Kidney (tissue), 13 donors: ENCODE measurements at regions not wholly inside any gene's neighbourhood (a gene's known extent, or its start where the extent isn't known, plus 50 kb on each side); places are given as distances from the start of the nearest gene placed in this dataset.

Experiments used
- DNase-seq, 5 donors: peaks; one replicate each; pipeline ENCODE4 v3.0.0-alpha.2; 2013 to 2020
- FAIRE-seq: peaks from 2 replicates; lab custom pipeline; 2012; peaks lifted over from hg19 to GRCh38; lab: Jason Lieb, UNC
- H3K27ac ChIP-seq, 2 donors: one replicate each; pipeline ENCODE4 v1.7.0; 2013; ENCODE audit warnings: low read depth in 2 of 2, low read length in 2 of 2, inconsistent platforms in 1 of 2
- H3K27me3 ChIP-seq: one replicate; pipeline ENCODE4 v1.7.1; 2013; ENCODE audit warnings: low read length, inconsistent platforms; ENCODE audit not compliant: control insufficient read depth, insufficient read depth
- H3K36me3 ChIP-seq, 3 donors: one replicate each; pipeline versions ENCODE4 v1.7.0 to v1.7.1; 2013; ENCODE audit warnings: low read length in 3 of 3, control low read depth in 1 of 3, inconsistent platforms in 1 of 3; ENCODE audit not compliant: insufficient read depth in 3 of 3, control insufficient read depth in 2 of 3
- H3K4me1 ChIP-seq, 3 donors: one replicate each; pipeline versions ENCODE4 v1.7.0 to v1.7.1; 2013; ENCODE audit warnings: low read length in 3 of 3, inconsistent platforms in 1 of 3, low read depth in 1 of 3; ENCODE audit not compliant: control insufficient read depth in 2 of 3, insufficient read depth in 2 of 3
- H3K4me3 ChIP-seq, 3 donors: one replicate each; pipeline versions ENCODE4 v1.7.0 to v1.8.1; 2013; ENCODE audit warnings: low read length in 3 of 3, control low read depth in 1 of 3, inconsistent platforms in 1 of 3
- H3K9ac ChIP-seq, 3 donors: one replicate each; pipeline versions ENCODE4 v1.7.0 to v1.7.1; 2013; ENCODE audit warnings: low read length in 3 of 3, control low read depth in 1 of 3, inconsistent platforms in 1 of 3
- H3K9me3 ChIP-seq, 3 donors: one replicate each; pipeline versions ENCODE4 v1.7.0 to v1.7.1; 2013; ENCODE audit warnings: low read length in 3 of 3, control low read depth in 1 of 3, inconsistent platforms in 1 of 3; ENCODE audit not compliant: control insufficient read depth in 2 of 3, insufficient read depth in 1 of 3
- intact Hi-C: fragments of 100-400 bp; cut with DNase I; formaldehyde crosslinking; loops from one replicate; pipeline ENCODE4 v1.11.1; 2022
- TF ChIP-seq, protein P1 (sequence below): IDR thresholded peaks from 3 replicates; pipeline ENCODE4 v1.5.1; 2012; ENCODE audit warnings: mild to moderate bottlenecking, moderate library complexity, borderline replicate concordance; ENCODE audit not compliant: insufficient read depth; ENCODE audit errors: extremely low read depth
- donor health status: control.
- donor health status: control.
- donor health status: control.
- donor health status: control.
- donor health status: control.
- donor health status: DM: yes; HTN: yes; CAD: no.
- donor health status: Normal renal cell carcinoma (clear cell type).

DNA sequence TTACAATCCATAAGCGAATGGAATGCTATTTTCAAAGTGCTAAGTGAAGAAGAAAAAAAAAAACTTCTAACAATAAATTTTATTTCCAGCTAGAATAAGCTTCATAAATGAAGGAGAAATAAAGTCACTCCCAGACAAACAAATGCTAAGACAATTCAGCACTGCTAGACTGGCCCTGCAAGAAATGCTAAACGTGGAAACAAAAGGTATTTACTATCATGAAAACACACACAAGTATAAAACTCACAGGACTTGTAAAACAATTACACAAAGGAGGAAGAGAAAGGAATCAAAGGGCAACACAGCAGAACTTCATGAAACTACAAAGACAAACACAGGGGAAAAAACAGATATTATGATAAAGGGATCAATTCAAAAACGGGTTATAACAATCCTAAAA lies 85.8 kb upstream of the NELL2 start:
- Histone ChIP-seq H3K9ac (no peak overlapping the region), H3K36me3 (no peaks in the 10 kb centered on the region), H3K27me3 (no peaks in the 10 kb centered on the region), H3K4me1 (no peaks in the 10 kb centered on the region), H3K27ac (no peak overlapping the region), H3K9me3 (peaks cover 0 to 13% (median 0%) of the 10 kb centered on the region in 3 donors), H3K4me3 (no peak overlapping the region)
- intact Hi-C loops, result no loop called here
- DNase-seq, result no peak
- TF ChIP-seq, protein P1, sequence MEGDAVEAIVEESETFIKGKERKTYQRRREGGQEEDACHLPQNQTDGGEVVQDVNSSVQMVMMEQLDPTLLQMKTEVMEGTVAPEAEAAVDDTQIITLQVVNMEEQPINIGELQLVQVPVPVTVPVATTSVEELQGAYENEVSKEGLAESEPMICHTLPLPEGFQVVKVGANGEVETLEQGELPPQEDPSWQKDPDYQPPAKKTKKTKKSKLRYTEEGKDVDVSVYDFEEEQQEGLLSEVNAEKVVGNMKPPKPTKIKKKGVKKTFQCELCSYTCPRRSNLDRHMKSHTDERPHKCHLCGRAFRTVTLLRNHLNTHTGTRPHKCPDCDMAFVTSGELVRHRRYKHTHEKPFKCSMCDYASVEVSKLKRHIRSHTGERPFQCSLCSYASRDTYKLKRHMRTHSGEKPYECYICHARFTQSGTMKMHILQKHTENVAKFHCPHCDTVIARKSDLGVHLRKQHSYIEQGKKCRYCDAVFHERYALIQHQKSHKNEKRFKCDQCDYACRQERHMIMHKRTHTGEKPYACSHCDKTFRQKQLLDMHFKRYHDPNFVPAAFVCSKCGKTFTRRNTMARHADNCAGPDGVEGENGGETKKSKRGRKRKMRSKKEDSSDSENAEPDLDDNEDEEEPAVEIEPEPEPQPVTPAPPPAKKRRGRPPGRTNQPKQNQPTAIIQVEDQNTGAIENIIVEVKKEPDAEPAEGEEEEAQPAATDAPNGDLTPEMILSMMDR, result no peak
- no peak for FAIRE-seq

DNA sequence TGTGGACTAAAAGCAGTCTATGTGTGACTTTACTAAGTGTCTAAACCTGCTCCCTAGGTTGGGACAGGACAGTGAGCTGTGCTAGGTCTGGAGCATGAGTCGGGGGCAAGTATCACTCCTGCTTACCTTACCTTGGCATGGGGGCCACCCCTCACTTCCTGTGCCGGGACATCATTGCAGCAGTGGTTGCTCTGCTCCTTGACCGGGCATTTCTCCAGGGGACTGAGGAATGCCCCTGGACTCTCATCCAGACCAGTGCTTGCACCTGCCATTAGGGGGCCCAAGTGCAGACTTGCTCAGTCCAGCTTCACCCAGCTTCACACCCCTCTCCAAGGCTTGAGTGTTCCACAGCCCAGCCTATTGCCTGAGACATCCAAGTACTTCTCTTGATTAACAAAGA lies 84.7 kb upstream of the NELL2 start:
- Histone ChIP-seq H3K27ac (no peak overlapping the region), H3K9me3 (peaks cover 0 to 11% (median 0%) of the 10 kb centered on the region in 3 donors), H3K4me3 (no peak overlapping the region), H3K27me3 (no peaks in the 10 kb centered on the region), H3K36me3 (no peaks in the 10 kb centered on the region), H3K4me1 (no peaks in the 10 kb centered on the region), H3K9ac (no peak overlapping the region)
- FAIRE-seq, result no peak
- DNase-seq, result no peak
- TF ChIP-seq, protein P1, result no peak
- intact Hi-C loops, result no loop called here

DNA sequence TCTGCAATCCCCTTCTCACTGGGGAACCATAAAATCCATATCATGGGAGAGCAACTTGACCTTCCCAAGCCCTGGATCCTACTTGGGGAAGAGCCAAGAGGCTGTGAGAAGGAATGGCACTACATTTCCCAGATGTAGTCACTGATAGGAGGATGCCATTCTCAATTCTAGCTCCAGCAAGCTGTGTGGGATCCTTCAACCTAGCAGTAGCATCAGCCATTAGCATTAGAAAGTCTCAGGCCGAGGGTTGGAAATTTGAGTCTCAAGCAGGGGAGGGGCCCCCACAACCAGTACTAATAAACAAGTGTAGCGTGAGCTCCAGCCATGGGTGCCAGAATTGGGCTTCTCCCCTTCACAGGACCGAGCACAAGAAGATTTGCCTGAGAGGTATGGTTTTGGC lies 84.3 kb upstream of the NELL2 start:
- DNase-seq (no peak), FAIRE-seq (no peak)
- Histone ChIP-seq H3K4me1 (no peaks in the 10 kb centered on the region), H3K4me3 (no peak overlapping the region), H3K36me3 (no peaks in the 10 kb centered on the region), H3K27me3 (no peaks in the 10 kb centered on the region), H3K27ac (no peak overlapping the region), H3K9ac (no peak overlapping the region), H3K9me3 (peaks cover 0 to 9% (median 0%) of the 10 kb centered on the region in 3 donors)
- intact Hi-C loops, result no loop called here
- TF ChIP-seq, protein P1, result no peak

DNA sequence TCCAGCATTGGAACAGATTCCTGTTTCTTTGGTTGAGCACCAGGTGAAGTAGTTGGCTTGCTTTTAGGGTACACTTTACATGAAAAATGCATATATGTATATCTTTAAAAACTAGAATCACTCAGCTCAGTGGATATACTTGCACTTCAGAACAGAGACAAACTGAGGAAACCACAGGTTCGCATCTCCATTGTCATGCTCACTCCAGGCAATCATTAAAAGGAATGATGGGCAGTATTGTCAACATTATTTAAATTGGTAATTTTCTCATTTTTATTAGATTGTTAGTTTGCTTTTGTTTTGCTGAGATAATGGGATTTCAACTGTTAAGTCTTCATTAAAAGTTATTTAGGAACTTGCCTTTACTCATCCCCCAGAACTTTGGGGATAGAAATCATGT lies 71.0 kb upstream of the NELL2 start:
- intact Hi-C loops, result no loop called here

More for the DNA sequence above, 71.0 kb upstream of the NELL2 start:
- no peak overlapping the region for H3K27ac ChIP-seq
- H3K27me3 ChIP-seq, result no peaks in the 10 kb centered on the region
- no peaks in the 10 kb centered on the region for H3K36me3 ChIP-seq
- H3K4me1 ChIP-seq, result no peaks in the 10 kb centered on the region
- H3K4me3 ChIP-seq, result no peak overlapping the region
- H3K9me3 ChIP-seq, result no peaks in the 10 kb centered on the region
- TF ChIP-seq, protein P1, result no peak
- no peak overlapping the region for H3K9ac ChIP-seq
- FAIRE-seq (no peak), DNase-seq (no peak)
